SK-N-SH (cell line): ENCODE measurements at regions not wholly inside any gene's neighbourhood (a gene's known extent, or its start where the extent isn't known, plus 50 kb on each side); places are given as distances from the start of the nearest gene placed in this dataset.

Experiments
- CHD2 ChIP-seq: fragments of 150-350 bp; IDR thresholded peaks from 2 replicates; pipeline ENCODE4 v1.6.1; 2018; ENCODE audit warnings: low read length; ENCODE audit not compliant: partially characterized antibody
- EP300 ChIP-seq, 2 experiments: IDR thresholded peaks; 2 replicates each; pipeline versions ENCODE4 v1.4.0 to v1.6.1; 2012; ENCODE audit warnings: borderline replicate concordance in 1 of 2, low read depth in 1 of 2, low read length in 1 of 2
- EZH2phosphoT487 ChIP-seq: fragments of 200-600 bp; sonication (generic); IDR thresholded peaks from 2 replicates; pipeline ENCODE4 v1.6.1; 2017; ENCODE audit warnings: low read depth, mixed run types, mild to moderate bottlenecking, antibody characterized with exemption, moderate library complexity, borderline replicate concordance
- JUND ChIP-seq: IDR thresholded peaks from 2 replicates; pipeline ENCODE4 v1.4.0; 2012
- MXI1 ChIP-seq: IDR thresholded peaks from 2 replicates; pipeline ENCODE4 v1.6.1; 2012; ENCODE audit warnings: mild to moderate bottlenecking, low read depth, low read length, improper control_type of control experiment
- RAD21 ChIP-seq: IDR thresholded peaks from 2 replicates; pipeline ENCODE4 v1.6.1; 2012; ENCODE audit warnings: mild to moderate bottlenecking, low read length
- RCOR1 ChIP-seq: fragments of 150-350 bp; IDR thresholded peaks from 2 replicates; pipeline ENCODE4 v1.6.1; 2017; ENCODE audit warnings: antibody characterized with exemption, low read length
- SIN3A ChIP-seq: IDR thresholded peaks from 2 replicates; pipeline ENCODE4 v1.6.1; 2012; ENCODE audit warnings: low read depth, mild to moderate bottlenecking, low read length, moderate library complexity, borderline replicate concordance
- TCF12 ChIP-seq: IDR thresholded peaks from 2 replicates; pipeline ENCODE4 v1.4.0; 2012
- TF ChIP-seq, protein P1 (sequence below): fragments of 200-600 bp; sonication (generic); IDR thresholded peaks from 2 replicates; pipeline ENCODE4 v1.6.1; 2017; ENCODE audit warnings: antibody characterized with exemption, mild to moderate bottlenecking, moderate library complexity
- TF ChIP-seq, protein P2 (sequence below): IDR thresholded peaks from 2 replicates; pipeline ENCODE4; 2012
- TF ChIP-seq, protein P3 (sequence below): IDR thresholded peaks from 2 replicates; pipeline ENCODE4 v1.4.0; 2012; ENCODE audit warnings: low read depth, borderline replicate concordance

DNA sequence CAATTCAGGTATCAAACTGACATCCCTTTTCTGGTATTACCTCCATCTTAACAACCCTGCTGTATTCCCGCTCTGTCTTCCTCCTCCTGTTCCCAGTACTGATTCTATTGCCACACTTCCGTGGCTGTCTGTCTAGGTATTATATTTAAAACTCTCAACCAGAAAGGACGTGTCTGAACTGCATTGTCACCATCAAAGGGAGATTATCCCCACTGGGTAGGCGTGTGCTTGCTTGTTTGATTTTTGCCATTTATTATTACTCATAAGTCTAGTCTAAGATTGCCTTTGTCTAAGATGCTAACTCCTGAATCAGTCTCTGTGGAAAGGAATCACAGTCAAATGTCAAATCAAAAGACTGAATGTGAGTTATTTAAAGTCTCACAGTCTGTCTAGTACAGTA is 650.1 kb downstream of the KCNT2 start:
- TF ChIP-seq, protein P1, sequence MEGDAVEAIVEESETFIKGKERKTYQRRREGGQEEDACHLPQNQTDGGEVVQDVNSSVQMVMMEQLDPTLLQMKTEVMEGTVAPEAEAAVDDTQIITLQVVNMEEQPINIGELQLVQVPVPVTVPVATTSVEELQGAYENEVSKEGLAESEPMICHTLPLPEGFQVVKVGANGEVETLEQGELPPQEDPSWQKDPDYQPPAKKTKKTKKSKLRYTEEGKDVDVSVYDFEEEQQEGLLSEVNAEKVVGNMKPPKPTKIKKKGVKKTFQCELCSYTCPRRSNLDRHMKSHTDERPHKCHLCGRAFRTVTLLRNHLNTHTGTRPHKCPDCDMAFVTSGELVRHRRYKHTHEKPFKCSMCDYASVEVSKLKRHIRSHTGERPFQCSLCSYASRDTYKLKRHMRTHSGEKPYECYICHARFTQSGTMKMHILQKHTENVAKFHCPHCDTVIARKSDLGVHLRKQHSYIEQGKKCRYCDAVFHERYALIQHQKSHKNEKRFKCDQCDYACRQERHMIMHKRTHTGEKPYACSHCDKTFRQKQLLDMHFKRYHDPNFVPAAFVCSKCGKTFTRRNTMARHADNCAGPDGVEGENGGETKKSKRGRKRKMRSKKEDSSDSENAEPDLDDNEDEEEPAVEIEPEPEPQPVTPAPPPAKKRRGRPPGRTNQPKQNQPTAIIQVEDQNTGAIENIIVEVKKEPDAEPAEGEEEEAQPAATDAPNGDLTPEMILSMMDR = no peak
- no peak for TF ChIP-seq TCF12
- TF ChIP-seq CHD2 = no peak
- no peak for TF ChIP-seq EZH2phosphoT487
- TF ChIP-seq EP300 (IDR thresholded peaks at IDR 0.05; ENCODE audit: borderline replicate concordance in 1 of 2, low read depth in 1 of 2, low read length in 1 of 2) = no peak
- TF ChIP-seq, protein P2, sequence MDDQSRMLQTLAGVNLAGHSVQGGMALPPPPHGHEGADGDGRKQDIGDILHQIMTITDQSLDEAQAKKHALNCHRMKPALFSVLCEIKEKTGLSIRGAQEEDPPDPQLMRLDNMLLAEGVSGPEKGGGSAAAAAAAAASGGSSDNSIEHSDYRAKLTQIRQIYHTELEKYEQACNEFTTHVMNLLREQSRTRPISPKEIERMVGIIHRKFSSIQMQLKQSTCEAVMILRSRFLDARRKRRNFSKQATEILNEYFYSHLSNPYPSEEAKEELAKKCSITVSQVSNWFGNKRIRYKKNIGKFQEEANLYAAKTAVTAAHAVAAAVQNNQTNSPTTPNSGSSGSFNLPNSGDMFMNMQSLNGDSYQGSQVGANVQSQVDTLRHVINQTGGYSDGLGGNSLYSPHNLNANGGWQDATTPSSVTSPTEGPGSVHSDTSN = no peak
- no peak for TF ChIP-seq RCOR1
- TF ChIP-seq SIN3A = no peak
- no peak for TF ChIP-seq JUND
- no peak for TF ChIP-seq RAD21
- no peak for TF ChIP-seq MXI1
- TF ChIP-seq, protein P3, sequence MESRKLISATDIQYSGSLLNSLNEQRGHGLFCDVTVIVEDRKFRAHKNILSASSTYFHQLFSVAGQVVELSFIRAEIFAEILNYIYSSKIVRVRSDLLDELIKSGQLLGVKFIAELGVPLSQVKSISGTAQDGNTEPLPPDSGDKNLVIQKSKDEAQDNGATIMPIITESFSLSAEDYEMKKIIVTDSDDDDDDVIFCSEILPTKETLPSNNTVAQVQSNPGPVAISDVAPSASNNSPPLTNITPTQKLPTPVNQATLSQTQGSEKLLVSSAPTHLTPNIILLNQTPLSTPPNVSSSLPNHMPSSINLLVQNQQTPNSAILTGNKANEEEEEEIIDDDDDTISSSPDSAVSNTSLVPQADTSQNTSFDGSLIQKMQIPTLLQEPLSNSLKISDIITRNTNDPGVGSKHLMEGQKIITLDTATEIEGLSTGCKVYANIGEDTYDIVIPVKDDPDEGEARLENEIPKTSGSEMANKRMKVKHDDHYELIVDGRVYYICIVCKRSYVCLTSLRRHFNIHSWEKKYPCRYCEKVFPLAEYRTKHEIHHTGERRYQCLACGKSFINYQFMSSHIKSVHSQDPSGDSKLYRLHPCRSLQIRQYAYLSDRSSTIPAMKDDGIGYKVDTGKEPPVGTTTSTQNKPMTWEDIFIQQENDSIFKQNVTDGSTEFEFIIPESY = no peak
